SK-N-SH (cell line): ENCODE measurements at regions not wholly inside any gene's neighbourhood (a gene's known extent, or its start where the extent isn't known, plus 50 kb on each side); places are given as distances from the start of the nearest gene placed in this dataset.

Source experiments
- CTCF ChIA-PET: fragments of 300-600, 350-600 bp; formaldehyde crosslinking; extraction: SDS; loops from one replicate; lab custom pipeline; 2021; lab: Yijun Ruan, JAX
- POLR2A ChIA-PET: fragments of 350-600 bp; sonication (Branson Sonifier 250); formaldehyde crosslinking; extraction: SDS; loops from one replicate; lab custom pipeline; 2020; ENCODE audit warnings: antibody characterized with exemption, inconsistent platforms; lab: Yijun Ruan, JAX
- DNase-seq: peaks from one replicate; pipeline ENCODE4 v3.0.0; 2012
- H2AFZ ChIP-seq: fragments of 200-600 bp; sonication (generic); 2 replicates; pipeline ENCODE4 v1.8.1; 2016; ENCODE audit warnings: antibody characterized with exemption, mild to moderate bottlenecking, low read depth
- H3F3A ChIP-seq: fragments of 200-600 bp; sonication (generic); replicated peaks from 2 replicates; pipeline ENCODE3; 2016; ENCODE audit warnings: antibody characterized with exemption, mild to moderate bottlenecking; ENCODE audit not compliant: insufficient read depth
- H3K27ac ChIP-seq, 2 experiments: fragments of 200-500 bp in 1 of 2; fragments of 200-600 bp in 1 of 2; sonication (Bioruptor generic) in 1 of 2; sonication (generic), shearing (Covaris generic) in 1 of 2; 2 replicates each; pipeline versions ENCODE4 v1.5.1 to v1.6.1; 2014 to 2016; ENCODE audit warnings: low read depth in 2 of 2, inconsistent platforms in 1 of 2, low read length in 1 of 2, mild to moderate bottlenecking in 1 of 2, mixed read lengths in 1 of 2
- H3K27me3 ChIP-seq: fragments of 200-600 bp; sonication (generic), shearing (Covaris generic); 2 replicates; pipeline ENCODE4 v1.6.1; 2016; ENCODE audit warnings: mixed run types; ENCODE audit not compliant: insufficient read depth
- H3K36me3 ChIP-seq, 2 experiments: fragments of 200-500 bp in 1 of 2; fragments of 200-600 bp in 1 of 2; sonication (Bioruptor generic) in 1 of 2; sonication (generic) in 1 of 2; replicated peaks in 1 of 2; 2 replicates each; pipeline versions ENCODE3 to v1.5.1; 2014 to 2016; ENCODE audit warnings: low read length in 1 of 2, mild to moderate bottlenecking in 1 of 2; ENCODE audit not compliant: insufficient read depth in 2 of 2, control insufficient read depth in 1 of 2
- H3K4me1 ChIP-seq, 2 experiments: fragments of 200-500 bp in 1 of 2; fragments of 200-600 bp in 1 of 2; sonication (Bioruptor generic) in 1 of 2; sonication (generic), shearing (Covaris generic) in 1 of 2; 2 replicates each; pipeline versions ENCODE4 v1.5.1 to v1.6.1; 2014 to 2016; ENCODE audit warnings: low read depth in 1 of 2, low read length in 1 of 2, mixed run types in 1 of 2; ENCODE audit not compliant: insufficient read depth in 2 of 2, control insufficient read depth in 1 of 2
- H3K4me2 ChIP-seq: fragments of 200-600 bp; sonication (generic), shearing (Covaris generic); 2 replicates; pipeline ENCODE4 v1.6.1; 2017; ENCODE audit warnings: mixed run types
- H3K4me3 ChIP-seq, 2 experiments: fragments of 200-500 bp in 1 of 2; fragments of 200-600 bp in 1 of 2; sonication (Bioruptor generic) in 1 of 2; sonication (generic), shearing (Covaris generic) in 1 of 2; 2 replicates each; pipeline versions ENCODE4 v1.5.1 to v1.8.1; 2014 to 2016; ENCODE audit warnings: low read depth in 2 of 2, inconsistent platforms in 1 of 2, low read length in 1 of 2, mild to moderate bottlenecking in 1 of 2, mixed read lengths in 1 of 2, moderate library complexity in 1 of 2
- H3K79me2 ChIP-seq: fragments of 200-600 bp; sonication (generic); 2 replicates; pipeline ENCODE4 v1.8.1; 2017; ENCODE audit warnings: mild to moderate bottlenecking; ENCODE audit not compliant: insufficient read depth
- H3K9ac ChIP-seq: fragments of 200-600 bp; sonication (generic); 2 replicates; pipeline ENCODE4 v1.6.1; 2017; ENCODE audit warnings: mixed run types
- H3K9me2 ChIP-seq: fragments of 200-600 bp; sonication (generic); 2 replicates; pipeline ENCODE4 v1.6.1; 2017; ENCODE audit warnings: mixed run types
- H3K9me3 ChIP-seq: fragments of 200-600 bp; sonication (generic); 2 replicates; pipeline ENCODE4 v1.6.1; 2017; ENCODE audit warnings: mixed run types, mild to moderate bottlenecking, moderate library complexity
- H4K20me1 ChIP-seq: fragments of 200-600 bp; sonication (generic); 2 replicates; pipeline ENCODE4 v1.6.1; 2017; ENCODE audit warnings: mild to moderate bottlenecking, mixed run types; ENCODE audit not compliant: insufficient read depth
- CHD2 ChIP-seq: fragments of 150-350 bp; IDR thresholded peaks from 2 replicates; pipeline ENCODE4 v1.6.1; 2018; ENCODE audit warnings: low read length; ENCODE audit not compliant: partially characterized antibody
- CTCF ChIP-seq: fragments of 200-600 bp; sonication (generic); IDR thresholded peaks from 2 replicates; pipeline ENCODE4 v1.6.1; 2017; ENCODE audit warnings: antibody characterized with exemption, mild to moderate bottlenecking, moderate library complexity
- IRF3 ChIP-seq: fragments of 150-350 bp; IDR thresholded peaks from 2 replicates; pipeline ENCODE4 v1.6.1; 2016; ENCODE audit warnings: mild to moderate bottlenecking, low read depth, low read length
- MAX ChIP-seq: IDR thresholded peaks from 2 replicates; pipeline ENCODE4 v1.4.0; 2012; ENCODE audit warnings: low read depth
- PBX3 ChIP-seq: IDR thresholded peaks from 2 replicates; pipeline ENCODE4; 2012
- RAD21 ChIP-seq: IDR thresholded peaks from 2 replicates; pipeline ENCODE4 v1.6.1; 2012; ENCODE audit warnings: mild to moderate bottlenecking, low read length
- SMC3 ChIP-seq: IDR thresholded peaks from 2 replicates; pipeline ENCODE4 v1.6.1; 2012; ENCODE audit warnings: low read depth, low read length, improper control_type of control experiment
- TCF12 ChIP-seq: IDR thresholded peaks from 2 replicates; pipeline ENCODE4 v1.4.0; 2012
- USF1 ChIP-seq: IDR thresholded peaks from 2 replicates; pipeline ENCODE4 v1.4.0; 2012; ENCODE audit warnings: low read depth, borderline replicate concordance
- WGBS: methylation state at CpG from one replicate; pipeline ENCODE4 v1.1.6; 2017; ENCODE audit warnings: low lambda C conversion rate; 5-methylcytosine and 5-hydroxymethylcytosine counted together

GRCh38 chr12:104827587-104827986, 130.5 kb downstream of the SLC41A2 start:
- Histone ChIP-seq H3K4me1 (no peaks in the 10 kb centered on the region), H3K36me3 (peaks cover 0 to 6% of the 10 kb centered on the region in 2 experiments), H3K9me3 (peaks cover 5% of the 10 kb centered on the region; the same call in 1 of the 2 replicates), H3K9me2 (0 out of 2 replicates have a peak, but pooled peaks cover 5% of the 10 kb centered on the region), H3K27ac (no peak overlapping the region), H3K4me2 (no peak overlapping the region), H3K27me3 (no peaks in the 10 kb centered on the region), H3K79me2 (no peaks in the 10 kb centered on the region), H3K9ac (no peak overlapping the region), H3F3A (peaks cover 6% of the 10 kb centered on the region), H3K4me3 (no peak overlapping the region), H2AFZ (no peak overlapping the region), H4K20me1 (no peaks in the 10 kb centered on the region)
- ChIA-PET CTCF (no interaction called here), POLR2A (no interaction called here)
- WGBS = 87% methylated on average over 9 of the region's 9 CpGs
- TF ChIP-seq CTCF (peak; percentile 30), SMC3 (no peak), IRF3 (no peak), PBX3 (no peak), CHD2 (no peak)
- no peak for DNase-seq

- H3K9ac ChIP-seq = no peak overlapping the region
- no peaks in the 10 kb centered on the region for H3K79me2 ChIP-seq
- H3K9me3 ChIP-seq = peaks cover 5% of the 10 kb centered on the region; the same call in 1 of the 2 replicates
- POLR2A ChIA-PET = no interaction called here
- H4K20me1 ChIP-seq = no peaks in the 10 kb centered on the region
- H3K4me3 ChIP-seq = no peak overlapping the region
- H3K4me2 ChIP-seq = no peak overlapping the region
- TF ChIP-seq USF1 (no peak), IRF3 (no peak), CTCF (peak; percentile 38), MAX (no peak), RAD21 (peak; percentile 16; the same call in 1 of the 2 replicates), TCF12 (no peak)
- DNase-seq = no peak
- H2AFZ ChIP-seq = no peak overlapping the region
- no peak overlapping the region for H3K27ac ChIP-seq
- H3K27me3 ChIP-seq = no peaks in the 10 kb centered on the region
- CTCF ChIA-PET = interaction anchor here (1.6 kb wide), 1 partner anchor 444 kb away, joined by 3 read pairs; no protein-coding TSS in a partner anchor
- peaks cover 5% of the 10 kb centered on the region; the same call in 1 of the 2 replicates for H3K9me2 ChIP-seq
- H3K36me3 ChIP-seq = peaks cover 0 to 14% of the 10 kb centered on the region in 2 experiments
- no peaks in the 10 kb centered on the region for H3K4me1 ChIP-seq
- H3F3A ChIP-seq = peaks cover 6% of the 10 kb centered on the region
- 43% methylated on average over 2 of the region's 2 CpGs for WGBS
These were observed 132.7 kb downstream of the SLC41A2 start for GRCh38 chr12:104825408-104825807.
